ENCODE measurements at regions not wholly inside any gene's neighbourhood (a gene's known extent, or its start where the extent isn't known, plus 50 kb on each side); places are given as distances from the start of the nearest gene placed in this dataset.

DNA sequence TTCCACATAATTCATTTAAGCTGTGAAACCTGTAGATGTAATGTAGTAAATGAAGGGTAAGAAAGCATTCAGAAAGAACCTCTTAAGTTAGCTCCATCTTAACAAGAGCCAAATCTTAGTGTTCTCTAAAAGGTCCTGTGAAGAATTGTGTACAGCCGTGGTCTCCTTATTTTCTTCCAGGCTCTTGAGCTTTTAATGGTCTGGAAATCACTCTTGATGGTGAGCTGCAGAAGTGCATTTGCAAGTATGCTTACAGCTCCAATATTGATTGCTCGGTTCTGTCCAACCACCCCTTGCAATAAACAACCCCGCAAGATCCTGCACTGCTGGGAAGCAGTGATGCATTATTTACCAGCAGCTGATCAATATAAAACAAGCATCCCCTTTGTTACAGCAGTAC, 690.8 kb upstream of the FZD8 start:
- no peaks in the 10 kb centered on the region for H3K9me3 ChIP-seq (ENCODE audit: severe bottlenecking)
- H3K27me3 ChIP-seq (ENCODE audit: insufficient read depth, low read depth, severe bottlenecking) = no peaks in the 10 kb centered on the region
- no peak for DNase-seq
- no peak overlapping the region for H3K27ac ChIP-seq
- TF ChIP-seq CTCF (IDR thresholded peaks at IDR 0.05; ENCODE audit: low read depth, low read length) = no peak
- no peak overlapping the region for H3K4me3 ChIP-seq (ENCODE audit: low read depth, low read length)
- H3K36me3 ChIP-seq = no peaks in the 10 kb centered on the region

DNA sequence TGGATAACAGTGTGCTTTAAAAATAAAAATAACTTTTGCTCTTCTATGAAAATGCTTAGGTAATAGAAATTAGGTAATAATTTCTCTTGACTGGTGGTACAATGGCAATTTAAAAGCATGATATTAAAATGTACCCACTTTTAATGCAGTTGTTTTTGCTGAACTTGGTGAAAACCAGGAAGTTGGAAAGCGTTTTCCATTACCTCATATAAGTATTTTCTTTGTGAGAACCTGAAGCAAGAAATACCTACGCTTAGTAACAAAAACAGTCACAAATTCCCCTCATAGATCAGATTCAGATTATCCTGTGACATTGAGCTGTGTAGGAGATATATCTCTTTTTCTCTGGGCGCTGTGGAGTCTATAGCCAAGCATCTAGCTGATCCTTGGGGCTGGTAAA, 689.0 kb upstream of the FZD8 start:
- no peak for TF ChIP-seq CTCF (IDR thresholded peaks at IDR 0.05; ENCODE audit: low read depth, low read length)
- no peaks in the 10 kb centered on the region for H3K27me3 ChIP-seq (ENCODE audit: insufficient read depth, low read depth, severe bottlenecking)

GRCh38 chr10:36325815-36326214, 683.7 kb upstream of the FZD8 start:
- Histone ChIP-seq H3K9me3 (ENCODE audit: severe bottlenecking) (no peaks in the 10 kb centered on the region), H3K4me3 (ENCODE audit: low read depth, low read length) (no peak overlapping the region), H3K36me3 (no peaks in the 10 kb centered on the region), H3K27ac (no peak overlapping the region), H3K27me3 (ENCODE audit: insufficient read depth, low read depth, severe bottlenecking) (no peaks in the 10 kb centered on the region)
- no peak for DNase-seq
- TF ChIP-seq CTCF (IDR thresholded peaks at IDR 0.05; ENCODE audit: low read depth, low read length) = no peak

More for the DNA sequence above, 689.0 kb upstream of the FZD8 start:
- no peaks in the 10 kb centered on the region for H3K36me3 ChIP-seq
- H3K4me3 ChIP-seq (ENCODE audit: low read depth, low read length) = no peak overlapping the region
- no peaks in the 10 kb centered on the region for H3K9me3 ChIP-seq (ENCODE audit: severe bottlenecking)
- no peak overlapping the region for H3K27ac ChIP-seq
- no peak for DNase-seq

- H3K27ac ChIP-seq = no peak overlapping the region
- H3K4me3 ChIP-seq (ENCODE audit: low read depth, low read length) = no peak overlapping the region
- H3K36me3 ChIP-seq = no peaks in the 10 kb centered on the region
- TF ChIP-seq CTCF (IDR thresholded peaks at IDR 0.05; ENCODE audit: low read depth, low read length) = no peak
- DNase-seq = no peak
- H3K27me3 ChIP-seq (ENCODE audit: insufficient read depth, low read depth, severe bottlenecking) = no peaks in the 10 kb centered on the region
- no peaks in the 10 kb centered on the region for H3K9me3 ChIP-seq (ENCODE audit: severe bottlenecking)
Observed at GRCh38 chr10:36324831-36325230, 682.7 kb upstream of the FZD8 start.

DNA sequence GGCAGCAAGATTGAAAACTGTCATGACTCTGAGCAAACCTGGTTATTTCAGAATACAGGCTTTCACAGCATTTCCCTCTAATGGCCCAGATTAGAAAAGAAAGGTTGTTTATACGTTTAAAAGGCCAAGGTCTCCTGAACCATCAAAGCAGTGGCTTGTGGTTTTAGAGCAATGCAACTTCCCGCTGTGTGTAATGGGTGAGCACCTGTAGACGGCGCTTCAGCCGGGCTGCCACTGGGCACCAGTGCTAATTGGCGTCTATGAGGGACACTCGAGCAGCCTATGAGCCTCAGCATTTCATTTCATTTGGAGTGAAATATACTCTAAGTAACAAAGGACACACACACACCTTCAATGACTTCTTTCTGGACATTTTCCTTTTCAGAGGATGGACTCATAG, 671.0 kb upstream of the FZD8 start:
- no peak overlapping the region for H3K27ac ChIP-seq

More for the DNA sequence above, 671.0 kb upstream of the FZD8 start:
- Histone ChIP-seq H3K9me3 (ENCODE audit: severe bottlenecking) (no peaks in the 10 kb centered on the region), H3K27me3 (ENCODE audit: insufficient read depth, low read depth, severe bottlenecking) (no peaks in the 10 kb centered on the region), H3K4me3 (ENCODE audit: low read depth, low read length) (no peak overlapping the region), H3K36me3 (no peaks in the 10 kb centered on the region)
- no peak for DNase-seq
- TF ChIP-seq CTCF (IDR thresholded peaks at IDR 0.05; ENCODE audit: low read depth, low read length) = no peak
